ENCODE measurements at regions not wholly inside any gene's neighbourhood (a gene's known extent, or its start where the extent isn't known, plus 50 kb on each side); places are given as distances from the start of the nearest gene placed in this dataset.

- no peak for TF ChIP-seq CTCF (conservative IDR thresholded peaks at IDR 0.05)
- TF ChIP-seq EZH2 (IDR thresholded peaks at IDR 0.05; ENCODE audit: low read depth), result no peak
Measured at GRCh38 chr10:51000976-51001375, 73.3 kb upstream of the PRKG1 start.
